HCT116 (cell line): ENCODE measurements at regions not wholly inside any gene's neighbourhood (a gene's known extent, or its start where the extent isn't known, plus 50 kb on each side); places are given as distances from the start of the nearest gene placed in this dataset.

Source experiments
- ATAC-seq: fragments of 200-7000 bp; cut with Tn5 transposase; 2 replicates; pipeline ENCODE4 v1.9.1; 2020; ENCODE audit warnings: mild to moderate bottlenecking, moderate library complexity
- BruUV-seq: library from RNA; stranded (reverse); fragments of 400-500 nt; replicated peaks from 2 replicates; lab custom pipeline; 2021; lab: Mats Ljungman, UMichigan
- CTCF ChIA-PET: fragments of 300-600 bp; sonication (Branson Sonifier 250); formaldehyde crosslinking; loops from one replicate; lab custom pipeline; 2021; ENCODE audit warnings: antibody characterized with exemption; lab: Charles Lee
- POLR2A ChIA-PET: fragments of 300-600, 350-600 bp; sonication (Branson Sonifier 250); formaldehyde crosslinking; loops from one replicate; lab custom pipeline; 2021; ENCODE audit warnings: antibody characterized with exemption; lab: Charles Lee
- RAD21 ChIA-PET, 2 experiments: fragments of 300-600 bp; sonication (Branson Sonifier 250); formaldehyde crosslinking; loops; one replicate each; lab custom pipeline; 2023; ENCODE audit warnings: low total read pairs in 2 of 2; ENCODE audit not compliant: uncharacterized antibody in 2 of 2, unreplicated experiment in 2 of 2, low non-redundant PET in 1 of 2; lab: Charles Lee
- DNase-seq: peaks from one replicate; pipeline ENCODE4 v3.0.0-alpha.2; 2010; ENCODE audit warnings: low read depth, low spot score
- H2AFZ ChIP-seq: fragments of 200-600 bp; shearing (Covaris generic), sonication (generic); 2 replicates; pipeline ENCODE4 v1.6.1; 2017; ENCODE audit warnings: low read depth, mixed run types, mixed read lengths, antibody characterized with exemption, low read length; ENCODE audit not compliant: poor library complexity, severe bottlenecking
- H3K27ac ChIP-seq: 2 replicates; pipeline ENCODE4 v1.5.1; 2012; ENCODE audit warnings: low read depth, low read length
- H3K27me3 ChIP-seq: fragments of 200-600 bp; sonication (generic); 2 replicates; pipeline ENCODE4 v1.6.1; 2016; ENCODE audit warnings: mixed run types, low read length, mixed read lengths; ENCODE audit not compliant: insufficient read depth
- H3K36me3 ChIP-seq, 2 experiments: fragments of 200-500 bp in 1 of 2; fragments of 200-600 bp in 1 of 2; sonication (Bioruptor generic) in 1 of 2; sonication (generic) in 1 of 2; 2 replicates each; pipeline versions ENCODE4 v1.5.1 to v1.6.1; 2014 to 2016; ENCODE audit warnings: low read length in 2 of 2, inconsistent platforms in 1 of 2, mixed read lengths in 1 of 2, mixed run types in 1 of 2; ENCODE audit not compliant: insufficient read depth in 2 of 2, control insufficient read depth in 1 of 2
- H3K4me1 ChIP-seq, 2 experiments: fragments of 200-600 bp in 1 of 2; sonication (generic) in 1 of 2; 2 replicates each; pipeline versions ENCODE4 v1.5.1 to v1.6.1; 2012 to 2017; ENCODE audit warnings: low read length in 2 of 2, inconsistent platforms in 1 of 2, mild to moderate bottlenecking in 1 of 2, mixed read lengths in 1 of 2, mixed run types in 1 of 2, moderate library complexity in 1 of 2; ENCODE audit not compliant: insufficient read depth in 2 of 2, control insufficient read depth in 1 of 2
- H3K4me2 ChIP-seq: fragments of 200-600 bp; sonication (generic); 2 replicates; pipeline ENCODE4 v1.6.1; 2017; ENCODE audit warnings: mixed run types, low read length, mixed read lengths
- H3K4me3 ChIP-seq, 2 experiments: fragments of 200-600 bp in 1 of 2; sonication (generic) in 1 of 2; replicated peaks in 1 of 2; 2 replicates each; pipeline ENCODE4 v1.5.1; 2011 to 2016; ENCODE audit warnings: low read length in 2 of 2, control low read depth in 1 of 2, low read depth in 1 of 2, mild to moderate bottlenecking in 1 of 2, mixed read lengths in 1 of 2, mixed run types in 1 of 2
- H3K79me2 ChIP-seq: fragments of 200-600 bp; sonication (generic); 2 replicates; pipeline ENCODE4 v1.6.1; 2017; ENCODE audit warnings: mild to moderate bottlenecking, mixed run types, low read length, moderate library complexity, mixed read lengths; ENCODE audit not compliant: insufficient read depth
- H3K9ac ChIP-seq: fragments of 200-600 bp; sonication (generic); 2 replicates; pipeline ENCODE4 v1.6.1; 2016; ENCODE audit warnings: low read length, mixed read lengths
- H3K9me2 ChIP-seq: fragments of 200-600 bp; sonication (generic), shearing (Covaris generic); 2 replicates; pipeline ENCODE4 v1.6.1; 2017; ENCODE audit warnings: mixed run types, mild to moderate bottlenecking, moderate library complexity; ENCODE audit not compliant: insufficient read depth
- H3K9me3 ChIP-seq, 2 experiments: fragments of 200-500 bp in 1 of 2; fragments of 200-600 bp in 1 of 2; sonication (Bioruptor generic) in 1 of 2; sonication (generic) in 1 of 2; 2 replicates each; pipeline ENCODE4 v1.6.1; 2014 to 2017; ENCODE audit warnings: low read length in 2 of 2, mixed read lengths in 2 of 2, inconsistent platforms in 1 of 2, low read depth in 1 of 2, mild to moderate bottlenecking in 1 of 2, mixed run types in 1 of 2, moderate library complexity in 1 of 2; ENCODE audit not compliant: control insufficient read depth in 1 of 2, insufficient read depth in 1 of 2
- H4K20me1 ChIP-seq: fragments of 200-600 bp; sonication (generic), shearing (Covaris generic); 2 replicates; pipeline ENCODE4 v1.6.1; 2017; ENCODE audit warnings: mixed run types, mild to moderate bottlenecking, moderate library complexity; ENCODE audit not compliant: insufficient read depth
- CBX3 ChIP-seq: IDR thresholded peaks from 2 replicates; pipeline ENCODE4 v1.6.1; 2012; ENCODE audit warnings: low read depth
- CEBPB ChIP-seq: IDR thresholded peaks from 2 replicates; pipeline ENCODE4 v1.6.1; 2012; ENCODE audit warnings: low read depth
- EGR1 ChIP-seq: IDR thresholded peaks from 2 replicates; pipeline ENCODE4 v1.6.1; 2012; ENCODE audit warnings: low read depth
- ELF1 ChIP-seq: IDR thresholded peaks from 2 replicates; pipeline ENCODE4 v1.6.1; 2012; ENCODE audit warnings: low read depth, borderline replicate concordance
- EZH2 ChIP-seq: fragments of 200-600 bp; sonication (generic); IDR thresholded peaks from 2 replicates; pipeline ENCODE4 v1.6.1; 2017; ENCODE audit warnings: antibody characterized with exemption, mixed run types
- FOSL1 ChIP-seq: IDR thresholded peaks from 2 replicates; pipeline ENCODE4 v1.6.1; 2012; ENCODE audit warnings: low read depth
- JUND ChIP-seq: IDR thresholded peaks from 2 replicates; pipeline ENCODE4 v1.6.1; 2012
- POLR2A ChIP-seq: IDR thresholded peaks from 2 replicates; pipeline ENCODE4 v1.7.0; 2011; ENCODE audit warnings: borderline replicate concordance; ENCODE audit not compliant: insufficient read depth, insufficient read length; ENCODE audit errors: extremely low read depth
- POLR2AphosphoS5 ChIP-seq: IDR thresholded peaks from 2 replicates; pipeline ENCODE4 v1.6.1; 2011; ENCODE audit warnings: mild to moderate bottlenecking, low read depth, low read length, moderate library complexity
- RAD21 ChIP-seq: IDR thresholded peaks from 2 replicates; pipeline ENCODE4 v1.6.1; 2012; ENCODE audit warnings: low read depth, mild to moderate bottlenecking
- SP1 ChIP-seq: IDR thresholded peaks from 2 replicates; pipeline ENCODE4 v1.6.1; 2012; ENCODE audit warnings: low read depth
- SRF ChIP-seq: IDR thresholded peaks from 2 replicates; pipeline ENCODE4 v1.6.1; 2012; ENCODE audit warnings: low read depth
- YY1 ChIP-seq: IDR thresholded peaks from 2 replicates; pipeline ENCODE4 v1.6.1; 2011; ENCODE audit warnings: low read length, low read depth, moderate library complexity, mild to moderate bottlenecking; ENCODE audit not compliant: insufficient replicate concordance; ENCODE audit errors: extremely low read depth
- ZFX ChIP-seq: fragments of 450-650 bp; IDR thresholded peaks from 2 replicates; pipeline ENCODE4 v1.6.1; 2017
- ZNF274 ChIP-seq: fragments of 200-500 bp; sonication (Bioruptor generic); IDR thresholded peaks from 2 replicates; pipeline ENCODE4 v1.6.1; 2014; ENCODE audit warnings: mild to moderate bottlenecking, low read depth, low read length, inconsistent platforms
- intact Hi-C: fragments of 100-400 bp; cut with micrococcal nuclease; formaldehyde crosslinking; loops from 2 replicates; pipeline ENCODE4 v1.10.0; 2022
- TF ChIP-seq, protein P1 (sequence below): IDR thresholded peaks from 2 replicates; pipeline ENCODE4 v1.6.1; 2012
- TF ChIP-seq, protein P2 (sequence below), 3 experiments: fragments of 200-600 bp in 1 of 3; sonication (generic) in 1 of 3; IDR thresholded peaks in 2 of 3; conservative IDR thresholded peaks in 1 of 3; 2 replicates each; pipeline ENCODE4 v1.5.1; 2012 to 2017; ENCODE audit warnings: low read depth in 2 of 3, low read length in 2 of 3, antibody characterized with exemption in 1 of 3, borderline replicate concordance in 1 of 3, control low read depth in 1 of 3, mild to moderate bottlenecking in 1 of 3, mixed read lengths in 1 of 3, mixed run types in 1 of 3, moderate library complexity in 1 of 3; ENCODE audit not compliant: insufficient read depth in 1 of 3
- TF ChIP-seq, protein P3 (sequence below): IDR thresholded peaks from 2 replicates; pipeline ENCODE4 v1.6.1; 2012; ENCODE audit warnings: low read depth
- TF ChIP-seq, protein P4 (sequence below): IDR thresholded peaks from 2 replicates; pipeline ENCODE4 v1.6.1; 2011; ENCODE audit warnings: mild to moderate bottlenecking, low read length, moderate library complexity; ENCODE audit not compliant: insufficient replicate concordance; ENCODE audit errors: extremely low read depth

DNA sequence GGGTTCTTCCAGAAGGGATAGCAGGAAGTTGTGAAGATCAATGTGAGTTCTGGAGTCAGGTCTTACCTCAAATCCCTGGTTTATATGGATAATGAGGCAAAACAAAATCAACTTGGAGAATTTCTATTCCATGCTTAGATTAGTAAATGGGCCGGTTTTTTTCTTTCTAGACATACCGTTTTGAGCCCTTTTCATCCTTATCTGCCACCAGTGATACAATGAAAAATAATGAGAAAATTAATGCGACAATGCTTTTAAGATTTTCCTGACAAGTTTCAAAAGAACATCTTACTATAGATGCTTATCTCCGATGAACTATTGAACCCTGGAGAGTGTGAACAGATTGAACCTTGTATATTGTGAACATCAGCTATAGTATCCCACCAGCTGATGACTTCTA, 262.7 kb downstream of the BTG1 start:
- POLR2A ChIA-PET: no interaction called here
- Histone ChIP-seq H3K9ac (no peak overlapping the region), H3K79me2 (no peaks in the 10 kb centered on the region), H3K9me2 (no peaks in the 10 kb centered on the region), H3K4me3 (no peak overlapping the region), H3K4me2 (no peak overlapping the region), H3K27ac (no peak overlapping the region), H3K27me3 (no peaks in the 10 kb centered on the region), H3K4me1 (no peaks in the 10 kb centered on the region), H3K9me3 (no peaks in the 10 kb centered on the region), H3K36me3 (no peaks in the 10 kb centered on the region), H2AFZ (no peak overlapping the region), H4K20me1 (no peaks in the 10 kb centered on the region)
- RAD21 ChIA-PET: no interaction called here
- CTCF ChIA-PET: no interaction called here
- intact Hi-C loops: no loop called here
- TF ChIP-seq SRF: no peak
- no peak for TF ChIP-seq ZFX
- no peak for TF ChIP-seq RAD21
- no peak for TF ChIP-seq POLR2A
- TF ChIP-seq, protein P1, sequence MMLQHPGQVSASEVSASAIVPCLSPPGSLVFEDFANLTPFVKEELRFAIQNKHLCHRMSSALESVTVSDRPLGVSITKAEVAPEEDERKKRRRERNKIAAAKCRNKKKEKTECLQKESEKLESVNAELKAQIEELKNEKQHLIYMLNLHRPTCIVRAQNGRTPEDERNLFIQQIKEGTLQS: no peak
- TF ChIP-seq, protein P2, sequence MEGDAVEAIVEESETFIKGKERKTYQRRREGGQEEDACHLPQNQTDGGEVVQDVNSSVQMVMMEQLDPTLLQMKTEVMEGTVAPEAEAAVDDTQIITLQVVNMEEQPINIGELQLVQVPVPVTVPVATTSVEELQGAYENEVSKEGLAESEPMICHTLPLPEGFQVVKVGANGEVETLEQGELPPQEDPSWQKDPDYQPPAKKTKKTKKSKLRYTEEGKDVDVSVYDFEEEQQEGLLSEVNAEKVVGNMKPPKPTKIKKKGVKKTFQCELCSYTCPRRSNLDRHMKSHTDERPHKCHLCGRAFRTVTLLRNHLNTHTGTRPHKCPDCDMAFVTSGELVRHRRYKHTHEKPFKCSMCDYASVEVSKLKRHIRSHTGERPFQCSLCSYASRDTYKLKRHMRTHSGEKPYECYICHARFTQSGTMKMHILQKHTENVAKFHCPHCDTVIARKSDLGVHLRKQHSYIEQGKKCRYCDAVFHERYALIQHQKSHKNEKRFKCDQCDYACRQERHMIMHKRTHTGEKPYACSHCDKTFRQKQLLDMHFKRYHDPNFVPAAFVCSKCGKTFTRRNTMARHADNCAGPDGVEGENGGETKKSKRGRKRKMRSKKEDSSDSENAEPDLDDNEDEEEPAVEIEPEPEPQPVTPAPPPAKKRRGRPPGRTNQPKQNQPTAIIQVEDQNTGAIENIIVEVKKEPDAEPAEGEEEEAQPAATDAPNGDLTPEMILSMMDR (IDR thresholded peaks at IDR 0.05 in 2 of 3, conservative IDR thresholded peaks at IDR 0.05 in 1 of 3; ENCODE audit: borderline replicate concordance in 1 of 3, insufficient read depth in 1 of 3, low read depth in 2 of 3, low read length in 2 of 3): no peak
- TF ChIP-seq EZH2: no peak
- no peak for TF ChIP-seq EGR1
- TF ChIP-seq POLR2AphosphoS5: no peak
- no peak for TF ChIP-seq FOSL1
- no peak for TF ChIP-seq SP1
- no peak for TF ChIP-seq ZNF274
- no peak for TF ChIP-seq YY1
- TF ChIP-seq JUND: no peak
- TF ChIP-seq, protein P3, sequence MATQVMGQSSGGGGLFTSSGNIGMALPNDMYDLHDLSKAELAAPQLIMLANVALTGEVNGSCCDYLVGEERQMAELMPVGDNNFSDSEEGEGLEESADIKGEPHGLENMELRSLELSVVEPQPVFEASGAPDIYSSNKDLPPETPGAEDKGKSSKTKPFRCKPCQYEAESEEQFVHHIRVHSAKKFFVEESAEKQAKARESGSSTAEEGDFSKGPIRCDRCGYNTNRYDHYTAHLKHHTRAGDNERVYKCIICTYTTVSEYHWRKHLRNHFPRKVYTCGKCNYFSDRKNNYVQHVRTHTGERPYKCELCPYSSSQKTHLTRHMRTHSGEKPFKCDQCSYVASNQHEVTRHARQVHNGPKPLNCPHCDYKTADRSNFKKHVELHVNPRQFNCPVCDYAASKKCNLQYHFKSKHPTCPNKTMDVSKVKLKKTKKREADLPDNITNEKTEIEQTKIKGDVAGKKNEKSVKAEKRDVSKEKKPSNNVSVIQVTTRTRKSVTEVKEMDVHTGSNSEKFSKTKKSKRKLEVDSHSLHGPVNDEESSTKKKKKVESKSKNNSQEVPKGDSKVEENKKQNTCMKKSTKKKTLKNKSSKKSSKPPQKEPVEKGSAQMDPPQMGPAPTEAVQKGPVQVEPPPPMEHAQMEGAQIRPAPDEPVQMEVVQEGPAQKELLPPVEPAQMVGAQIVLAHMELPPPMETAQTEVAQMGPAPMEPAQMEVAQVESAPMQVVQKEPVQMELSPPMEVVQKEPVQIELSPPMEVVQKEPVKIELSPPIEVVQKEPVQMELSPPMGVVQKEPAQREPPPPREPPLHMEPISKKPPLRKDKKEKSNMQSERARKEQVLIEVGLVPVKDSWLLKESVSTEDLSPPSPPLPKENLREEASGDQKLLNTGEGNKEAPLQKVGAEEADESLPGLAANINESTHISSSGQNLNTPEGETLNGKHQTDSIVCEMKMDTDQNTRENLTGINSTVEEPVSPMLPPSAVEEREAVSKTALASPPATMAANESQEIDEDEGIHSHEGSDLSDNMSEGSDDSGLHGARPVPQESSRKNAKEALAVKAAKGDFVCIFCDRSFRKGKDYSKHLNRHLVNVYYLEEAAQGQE: no peak
- TF ChIP-seq, protein P4, sequence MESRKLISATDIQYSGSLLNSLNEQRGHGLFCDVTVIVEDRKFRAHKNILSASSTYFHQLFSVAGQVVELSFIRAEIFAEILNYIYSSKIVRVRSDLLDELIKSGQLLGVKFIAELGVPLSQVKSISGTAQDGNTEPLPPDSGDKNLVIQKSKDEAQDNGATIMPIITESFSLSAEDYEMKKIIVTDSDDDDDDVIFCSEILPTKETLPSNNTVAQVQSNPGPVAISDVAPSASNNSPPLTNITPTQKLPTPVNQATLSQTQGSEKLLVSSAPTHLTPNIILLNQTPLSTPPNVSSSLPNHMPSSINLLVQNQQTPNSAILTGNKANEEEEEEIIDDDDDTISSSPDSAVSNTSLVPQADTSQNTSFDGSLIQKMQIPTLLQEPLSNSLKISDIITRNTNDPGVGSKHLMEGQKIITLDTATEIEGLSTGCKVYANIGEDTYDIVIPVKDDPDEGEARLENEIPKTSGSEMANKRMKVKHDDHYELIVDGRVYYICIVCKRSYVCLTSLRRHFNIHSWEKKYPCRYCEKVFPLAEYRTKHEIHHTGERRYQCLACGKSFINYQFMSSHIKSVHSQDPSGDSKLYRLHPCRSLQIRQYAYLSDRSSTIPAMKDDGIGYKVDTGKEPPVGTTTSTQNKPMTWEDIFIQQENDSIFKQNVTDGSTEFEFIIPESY: no peak
- TF ChIP-seq ELF1: no peak
- no peak for TF ChIP-seq CEBPB
- TF ChIP-seq CBX3: no peak
- BruUV-seq: no TSS peak
- DNase-seq: no peak
- no peak for ATAC-seq
